Kidney (tissue), 13 donors: ENCODE measurements at regions not wholly inside any gene's neighbourhood (a gene's known extent, or its start where the extent isn't known, plus 50 kb on each side); places are given as distances from the start of the nearest gene placed in this dataset.
A peak's percentile ranks its signal among the peaks of the same experiment; 100 is the strongest.

Experiments used
- DNase-seq, 5 donors: peaks; one replicate each; pipeline ENCODE4 v3.0.0-alpha.2; 2013 to 2020
- FAIRE-seq: peaks from 2 replicates; lab custom pipeline; 2012; peaks lifted over from hg19 to GRCh38; lab: Jason Lieb, UNC
- H3K27ac ChIP-seq, 2 donors: one replicate each; pipeline ENCODE4 v1.7.0; 2013; ENCODE audit warnings: low read depth in 2 of 2, low read length in 2 of 2, inconsistent platforms in 1 of 2
- H3K27me3 ChIP-seq: one replicate; pipeline ENCODE4 v1.7.1; 2013; ENCODE audit warnings: low read length, inconsistent platforms; ENCODE audit not compliant: control insufficient read depth, insufficient read depth
- H3K36me3 ChIP-seq, 3 donors: one replicate each; pipeline versions ENCODE4 v1.7.0 to v1.7.1; 2013; ENCODE audit warnings: low read length in 3 of 3, control low read depth in 1 of 3, inconsistent platforms in 1 of 3; ENCODE audit not compliant: insufficient read depth in 3 of 3, control insufficient read depth in 2 of 3
- H3K4me1 ChIP-seq, 3 donors: one replicate each; pipeline versions ENCODE4 v1.7.0 to v1.7.1; 2013; ENCODE audit warnings: low read length in 3 of 3, inconsistent platforms in 1 of 3, low read depth in 1 of 3; ENCODE audit not compliant: control insufficient read depth in 2 of 3, insufficient read depth in 2 of 3
- H3K4me3 ChIP-seq, 3 donors: one replicate each; pipeline versions ENCODE4 v1.7.0 to v1.8.1; 2013; ENCODE audit warnings: low read length in 3 of 3, control low read depth in 1 of 3, inconsistent platforms in 1 of 3
- H3K9ac ChIP-seq, 3 donors: one replicate each; pipeline versions ENCODE4 v1.7.0 to v1.7.1; 2013; ENCODE audit warnings: low read length in 3 of 3, control low read depth in 1 of 3, inconsistent platforms in 1 of 3
- H3K9me3 ChIP-seq, 3 donors: one replicate each; pipeline versions ENCODE4 v1.7.0 to v1.7.1; 2013; ENCODE audit warnings: low read length in 3 of 3, control low read depth in 1 of 3, inconsistent platforms in 1 of 3; ENCODE audit not compliant: control insufficient read depth in 2 of 3, insufficient read depth in 1 of 3
- intact Hi-C: fragments of 100-400 bp; cut with DNase I; formaldehyde crosslinking; loops from one replicate; pipeline ENCODE4 v1.11.1; 2022
- TF ChIP-seq, protein P1 (sequence below): IDR thresholded peaks from 3 replicates; pipeline ENCODE4 v1.5.1; 2012; ENCODE audit warnings: mild to moderate bottlenecking, moderate library complexity, borderline replicate concordance; ENCODE audit not compliant: insufficient read depth; ENCODE audit errors: extremely low read depth
- donor health status: control.
- donor health status: control.
- donor health status: control.
- donor health status: control.
- donor health status: control.
- donor health status: DM: yes; HTN: yes; CAD: no.
- donor health status: Normal renal cell carcinoma (clear cell type).

DNA sequence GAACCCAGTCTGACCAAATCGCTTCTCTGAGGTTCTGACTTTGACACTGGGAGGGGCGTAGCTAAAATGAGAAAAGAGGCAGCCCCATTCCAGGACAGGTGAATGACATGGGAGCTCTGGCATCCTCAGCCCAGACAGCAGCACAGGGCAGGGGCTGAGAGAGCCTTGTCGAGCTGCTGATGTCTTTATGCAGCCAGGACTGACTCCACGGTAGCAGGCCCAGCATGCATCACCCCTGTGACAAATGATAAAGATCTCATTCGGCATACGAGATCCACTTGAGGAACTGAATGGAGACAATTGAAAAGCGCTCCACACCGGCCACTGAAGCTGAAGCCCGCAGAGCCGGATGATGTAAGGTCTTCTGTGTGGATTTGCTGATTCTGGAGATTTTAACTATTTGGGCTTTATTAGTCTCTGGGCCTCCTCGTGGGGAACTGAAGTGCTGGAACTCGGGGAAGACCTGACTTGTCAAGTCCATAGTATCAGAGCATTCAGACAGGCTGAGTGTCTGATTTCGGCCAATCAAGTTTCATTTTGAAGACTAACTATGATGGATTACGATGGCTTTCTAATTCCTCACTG is 56.9 kb upstream of the MAP1LC3B2 start:
- FAIRE-seq (no peak), DNase-seq (no peak)
- H3K36me3 ChIP-seq, result no peaks in the 10 kb centered on the region
- H3K9ac ChIP-seq, result no peak overlapping the region
- H3K9me3 ChIP-seq, result no peaks in the 10 kb centered on the region
- peaks cover 0 to 2% (median 0%) of the 10 kb centered on the region in 3 donors for H3K4me1 ChIP-seq
- no peak overlapping the region for H3K4me3 ChIP-seq
- H3K27ac ChIP-seq, result no peak overlapping the region
- intact Hi-C loops, result no loop called here
- no peaks in the 10 kb centered on the region for H3K27me3 ChIP-seq
- TF ChIP-seq, protein P1, sequence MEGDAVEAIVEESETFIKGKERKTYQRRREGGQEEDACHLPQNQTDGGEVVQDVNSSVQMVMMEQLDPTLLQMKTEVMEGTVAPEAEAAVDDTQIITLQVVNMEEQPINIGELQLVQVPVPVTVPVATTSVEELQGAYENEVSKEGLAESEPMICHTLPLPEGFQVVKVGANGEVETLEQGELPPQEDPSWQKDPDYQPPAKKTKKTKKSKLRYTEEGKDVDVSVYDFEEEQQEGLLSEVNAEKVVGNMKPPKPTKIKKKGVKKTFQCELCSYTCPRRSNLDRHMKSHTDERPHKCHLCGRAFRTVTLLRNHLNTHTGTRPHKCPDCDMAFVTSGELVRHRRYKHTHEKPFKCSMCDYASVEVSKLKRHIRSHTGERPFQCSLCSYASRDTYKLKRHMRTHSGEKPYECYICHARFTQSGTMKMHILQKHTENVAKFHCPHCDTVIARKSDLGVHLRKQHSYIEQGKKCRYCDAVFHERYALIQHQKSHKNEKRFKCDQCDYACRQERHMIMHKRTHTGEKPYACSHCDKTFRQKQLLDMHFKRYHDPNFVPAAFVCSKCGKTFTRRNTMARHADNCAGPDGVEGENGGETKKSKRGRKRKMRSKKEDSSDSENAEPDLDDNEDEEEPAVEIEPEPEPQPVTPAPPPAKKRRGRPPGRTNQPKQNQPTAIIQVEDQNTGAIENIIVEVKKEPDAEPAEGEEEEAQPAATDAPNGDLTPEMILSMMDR, result no peak

DNA sequence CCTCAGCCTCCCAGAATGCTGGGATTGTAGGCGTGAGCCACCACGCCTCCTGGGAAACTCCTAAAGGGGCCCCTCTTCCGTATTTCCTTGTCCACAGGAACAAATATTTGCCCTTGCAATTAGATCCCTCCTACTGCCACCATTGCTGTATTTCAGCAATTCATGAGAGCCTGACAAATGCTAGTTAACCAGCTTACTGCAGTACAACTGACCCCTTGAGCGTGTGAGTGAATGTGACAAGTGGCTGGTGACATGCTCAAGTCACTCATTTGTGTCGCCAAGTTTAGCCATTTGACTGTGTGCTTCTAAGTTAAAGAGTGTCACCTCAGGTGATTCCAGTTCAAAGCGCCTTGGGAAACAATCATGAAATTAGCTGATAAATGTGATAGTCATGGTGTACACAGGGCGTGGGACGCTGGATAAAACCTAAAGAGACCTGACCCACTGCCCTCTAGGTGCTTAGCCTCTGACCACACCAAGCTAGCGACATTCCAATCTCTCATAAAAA is 56.1 kb upstream of the MAP1LC3B2 start:
- peak overlapping the region in 1 of 2 donors; percentile 13 for H3K27ac ChIP-seq
- no peak overlapping the region for H3K4me3 ChIP-seq

DNA sequence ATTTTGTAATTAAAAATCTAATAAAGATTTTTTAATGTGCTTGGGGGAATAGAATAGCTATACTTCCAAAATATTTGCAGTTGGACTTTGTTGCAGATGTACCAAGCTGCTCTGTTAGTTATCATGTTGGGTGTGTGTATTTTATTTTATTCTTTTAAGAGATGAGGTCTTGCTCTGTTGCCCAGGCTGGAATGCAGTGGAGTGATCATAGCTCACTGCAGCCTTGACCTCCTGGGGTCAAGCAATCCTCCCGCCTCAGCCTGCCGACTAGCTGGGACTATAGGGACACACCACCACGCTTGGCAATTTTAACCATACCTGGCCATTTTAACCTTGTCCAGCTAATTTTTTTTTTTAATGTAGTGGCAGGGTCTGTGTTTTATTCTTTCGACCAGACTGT is 54.7 kb upstream of the MAP1LC3B2 start:
- DNase-seq (no peak), FAIRE-seq (no peak)
- TF ChIP-seq, protein P1, result no peak
- H3K4me1 ChIP-seq, result peaks cover 0 to 5% (median 0%) of the 10 kb centered on the region in 3 donors
- H3K4me3 ChIP-seq, result no peak overlapping the region
- no peak overlapping the region for H3K9ac ChIP-seq
- H3K27me3 ChIP-seq, result no peaks in the 10 kb centered on the region
- no peak overlapping the region for H3K27ac ChIP-seq
- no peaks in the 10 kb centered on the region for H3K36me3 ChIP-seq
- intact Hi-C loops, result no loop called here
- no peaks in the 10 kb centered on the region for H3K9me3 ChIP-seq

More for the DNA sequence above, 56.1 kb upstream of the MAP1LC3B2 start:
- H3K27me3 ChIP-seq, result no peaks in the 10 kb centered on the region
- H3K9me3 ChIP-seq, result no peaks in the 10 kb centered on the region
- TF ChIP-seq, protein P1, result no peak
- peaks cover 0 to 5% (median 0%) of the 10 kb centered on the region in 3 donors for H3K4me1 ChIP-seq
- H3K36me3 ChIP-seq, result no peaks in the 10 kb centered on the region
- no peak for FAIRE-seq
- DNase-seq, result no peak
- intact Hi-C loops, result no loop called here
- H3K9ac ChIP-seq, result no peak overlapping the region
